ENCODE measurements at regions not wholly inside any gene's neighbourhood (a gene's known extent, or its start where the extent isn't known, plus 50 kb on each side); places are given as distances from the start of the nearest gene placed in this dataset.

DNA sequence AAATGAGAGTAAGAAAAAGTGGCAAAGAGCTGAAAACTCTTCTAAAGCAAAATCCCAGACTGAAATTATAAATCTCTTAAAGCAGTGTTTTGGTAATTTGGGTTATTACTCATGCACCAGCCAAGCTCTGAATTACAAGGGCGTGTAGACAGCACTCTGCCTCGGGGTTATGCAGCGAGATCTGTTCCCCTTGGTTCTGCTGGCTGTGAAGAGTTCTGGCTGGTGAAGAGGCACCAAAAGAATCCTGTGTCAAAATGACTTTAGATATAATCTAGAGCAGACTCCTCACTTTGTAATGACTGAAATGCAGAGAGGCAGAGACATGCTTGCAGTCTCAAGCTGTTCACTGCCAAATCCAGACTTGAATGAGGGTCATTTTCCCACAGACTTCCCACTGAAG lies 461.8 kb upstream of the CXADR start:
- DNase-seq = no peak
- H3K4me3 Mint-ChIP-seq (ENCODE audit: unreplicated experiment) = no peak overlapping the region
- H3K36me3 Mint-ChIP-seq (ENCODE audit: insufficient read depth, unreplicated experiment) = no peaks in the 10 kb centered on the region
- Histone ChIP-seq H3K4me3 (ENCODE audit: low read depth, low read length) (no peak overlapping the region), H3K9me3 (no peaks in the 10 kb centered on the region), H3K4me1 (no peaks in the 10 kb centered on the region), H3K36me3 (ENCODE audit: control insufficient read depth, insufficient read depth, low read length) (no peaks in the 10 kb centered on the region), H3K27me3 (replicated peaks; ENCODE audit: control insufficient read depth, insufficient read depth, low read length) (no peaks in the 10 kb centered on the region; the same call in 1 of the 2 replicates)
- CTCF ChIA-PET = no interaction called here
- no peaks in the 10 kb centered on the region for H3K9me3 Mint-ChIP-seq (ENCODE audit: unreplicated experiment)
- H3K27ac Mint-ChIP-seq (ENCODE audit: unreplicated experiment) = no peak overlapping the region
- BruUV-seq (replicated peaks) = no TSS peak
- peaks cover 3% of the 10 kb centered on the region for H3K27me3 Mint-ChIP-seq (ENCODE audit: insufficient read depth, unreplicated experiment)
- no peak for TF ChIP-seq CTCF (IDR thresholded peaks at IDR 0.05; ENCODE audit: insufficient read depth in 1 of 2, low read depth in 1 of 2, low read length in 1 of 2, severe bottlenecking in 1 of 2, unreplicated experiment in 1 of 2)
- POLR2A ChIA-PET = no interaction called here
- intact Hi-C loops (cut with micrococcal nuclease; ENCODE audit: unreplicated experiment) = no loop called here
- no peaks in the 10 kb centered on the region for H3K4me1 Mint-ChIP-seq (ENCODE audit: low read depth, unreplicated experiment)

DNA sequence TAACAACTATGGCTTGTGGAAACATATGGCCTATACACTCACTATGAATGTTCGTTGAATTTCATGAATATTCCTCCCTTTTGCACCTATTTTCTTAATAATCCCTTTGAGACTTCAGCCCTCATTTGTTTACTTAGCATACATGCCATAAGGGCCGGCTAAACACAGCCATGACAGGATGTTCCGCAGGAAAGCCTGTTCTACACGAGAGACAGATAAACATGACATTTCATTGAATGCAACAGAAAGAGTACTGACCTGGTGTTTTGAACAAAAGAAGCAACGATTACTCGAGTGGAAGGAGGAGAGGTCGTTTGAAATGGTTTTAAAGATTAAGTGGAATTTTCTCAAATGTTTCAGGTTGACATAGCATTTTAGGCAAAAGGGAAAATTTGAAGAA lies 459.5 kb upstream of the CXADR start:
- CTCF ChIA-PET = no interaction called here
- no peak overlapping the region for H3K4me3 ChIP-seq (ENCODE audit: low read depth, low read length)
- TF ChIP-seq CTCF (IDR thresholded peaks at IDR 0.05; ENCODE audit: insufficient read depth in 1 of 2, low read depth in 1 of 2, low read length in 1 of 2, severe bottlenecking in 1 of 2, unreplicated experiment in 1 of 2) = no peak
- Mint-ChIP-seq H3K36me3 (ENCODE audit: insufficient read depth, unreplicated experiment) (no peaks in the 10 kb centered on the region), H3K4me1 (ENCODE audit: low read depth, unreplicated experiment) (no peaks in the 10 kb centered on the region), H3K9me3 (ENCODE audit: unreplicated experiment) (no peaks in the 10 kb centered on the region), H3K4me3 (ENCODE audit: unreplicated experiment) (no peak overlapping the region), H3K27me3 (ENCODE audit: insufficient read depth, unreplicated experiment) (peaks cover 15% of the 10 kb centered on the region), H3K27ac (ENCODE audit: unreplicated experiment) (no peak overlapping the region)
- no peaks in the 10 kb centered on the region for H3K4me1 ChIP-seq
- H3K36me3 ChIP-seq (ENCODE audit: control insufficient read depth, insufficient read depth, low read length) = no peaks in the 10 kb centered on the region
- POLR2A ChIA-PET = no interaction called here
- BruUV-seq (replicated peaks) = no TSS peak
- no peak for DNase-seq
- no peaks in the 10 kb centered on the region for H3K27me3 ChIP-seq (replicated peaks; ENCODE audit: control insufficient read depth, insufficient read depth, low read length)
- H3K9me3 ChIP-seq = no peaks in the 10 kb centered on the region
- intact Hi-C loops (cut with micrococcal nuclease; ENCODE audit: unreplicated experiment) = no loop called here

- BruUV-seq (replicated peaks) = no TSS peak
- ChIA-PET CTCF (no interaction called here), POLR2A (no interaction called here)
- H3K4me1 Mint-ChIP-seq (ENCODE audit: low read depth, unreplicated experiment) = no peaks in the 10 kb centered on the region
- H3K4me3 ChIP-seq (ENCODE audit: low read depth, low read length) = no peak overlapping the region
- no peak overlapping the region for H3K27ac Mint-ChIP-seq (ENCODE audit: unreplicated experiment)
- no peaks in the 10 kb centered on the region for H3K27me3 ChIP-seq (replicated peaks; ENCODE audit: control insufficient read depth, insufficient read depth, low read length)
- intact Hi-C loops (cut with micrococcal nuclease; ENCODE audit: unreplicated experiment) = no loop called here
- DNase-seq = no peak
- no peaks in the 10 kb centered on the region for H3K4me1 ChIP-seq
- H3K9me3 ChIP-seq = no peaks in the 10 kb centered on the region
- peaks cover 15% of the 10 kb centered on the region for H3K27me3 Mint-ChIP-seq (ENCODE audit: insufficient read depth, unreplicated experiment)
- H3K36me3 ChIP-seq (ENCODE audit: control insufficient read depth, insufficient read depth, low read length) = no peaks in the 10 kb centered on the region
- H3K9me3 Mint-ChIP-seq (ENCODE audit: unreplicated experiment) = no peaks in the 10 kb centered on the region
- no peak overlapping the region for H3K4me3 Mint-ChIP-seq (ENCODE audit: unreplicated experiment)
- no peak for TF ChIP-seq CTCF (IDR thresholded peaks at IDR 0.05; ENCODE audit: insufficient read depth in 1 of 2, low read depth in 1 of 2, low read length in 1 of 2, severe bottlenecking in 1 of 2, unreplicated experiment in 1 of 2)
- no peaks in the 10 kb centered on the region for H3K36me3 Mint-ChIP-seq (ENCODE audit: insufficient read depth, unreplicated experiment)
These were observed 452.9 kb upstream of the CXADR start for GRCh38 chr21:17059936-17060335.
